GM12878 (cell line): ENCODE measurements at regions not wholly inside any gene's neighbourhood (a gene's known extent, or its start where the extent isn't known, plus 50 kb on each side); places are given as distances from the start of the nearest gene placed in this dataset.

Source experiments
- CEBPB ChIP-seq, 2 experiments: fragments of 150-350 bp in 1 of 2; IDR thresholded peaks; 2 replicates each; pipeline ENCODE4 v1.6.1; 2012 to 2014; ENCODE audit warnings: low read depth in 2 of 2, low read length in 2 of 2, borderline replicate concordance in 1 of 2, inconsistent platforms in 1 of 2
- CREB1 ChIP-seq: IDR thresholded peaks from 2 replicates; pipeline ENCODE4 v1.6.1; 2012; ENCODE audit warnings: low read depth, mild to moderate bottlenecking, inconsistent platforms
- CTCF ChIP-seq, 3 experiments: IDR thresholded peaks in 2 of 3; conservative IDR thresholded peaks in 1 of 3; 2 replicates each; pipeline ENCODE4 v1.5.1; 2011; ENCODE audit warnings: low read depth in 3 of 3, low read length in 3 of 3, mild to moderate bottlenecking in 3 of 3, control low read depth in 2 of 3, moderate library complexity in 2 of 3, inconsistent platforms in 1 of 3, mixed read lengths in 1 of 3; ENCODE audit not compliant: control insufficient read depth in 2 of 3, insufficient read depth in 1 of 3; ENCODE audit errors: extremely low read depth in 1 of 3
- EZH2 ChIP-seq: IDR thresholded peaks from 2 replicates; pipeline ENCODE4 v1.6.1; 2012; ENCODE audit warnings: low read depth, mild to moderate bottlenecking, control low read depth, inconsistent platforms, low read length, borderline replicate concordance; ENCODE audit not compliant: control insufficient read depth
- MXI1 ChIP-seq: fragments of 150-350 bp; IDR thresholded peaks from 2 replicates; pipeline ENCODE4 v1.6.1; 2011; ENCODE audit warnings: low read depth, mild to moderate bottlenecking, inconsistent platforms, low read length, improper control_type of control experiment
- MYC ChIP-seq: IDR thresholded peaks from 2 replicates; pipeline ENCODE4 v1.6.1; 2011; ENCODE audit warnings: mild to moderate bottlenecking, low read length, moderate library complexity, inconsistent platforms; ENCODE audit not compliant: insufficient read depth, insufficient replicate concordance, insufficient read length, severe bottlenecking
- POLR2AphosphoS2 ChIP-seq: IDR thresholded peaks from 2 replicates; pipeline ENCODE4 v1.6.1; 2011; ENCODE audit warnings: low read depth, mild to moderate bottlenecking, low read length, improper control_type of control experiment, moderate library complexity
- RFX5 ChIP-seq: IDR thresholded peaks from 2 replicates; pipeline ENCODE4 v1.6.1; 2011; ENCODE audit warnings: low read depth, low read length, improper control_type of control experiment
- USF1 ChIP-seq: IDR thresholded peaks from 2 replicates; pipeline ENCODE4 v1.6.1; 2011; ENCODE audit warnings: borderline replicate concordance, low read depth, mild to moderate bottlenecking, moderate library complexity, mixed read lengths, low read length; ENCODE audit not compliant: insufficient read depth; ENCODE audit errors: extremely low read length

GRCh38 chr9:96158909-96159575 is 142.9 kb downstream of the HSD17B3 start:
- TF ChIP-seq USF1 (no peak), RFX5 (no peak), MXI1 (no peak), CTCF (IDR thresholded peaks at IDR 0.05 in 2 of 3, conservative IDR thresholded peaks at IDR 0.05 in 1 of 3; ENCODE audit: control insufficient read depth in 2 of 3, extremely low read depth in 1 of 3, insufficient read depth in 1 of 3, low read depth in 3 of 3, low read length in 3 of 3) (no peak), CREB1 (no peak), MYC (no peak), CEBPB (IDR thresholded peaks at IDR 0.05; ENCODE audit: borderline replicate concordance in 1 of 2, low read depth in 2 of 2, low read length in 2 of 2) (no peak), EZH2 (no peak), POLR2AphosphoS2 (no peak)
